ENCODE measurements at regions not wholly inside any gene's neighbourhood (a gene's known extent, or its start where the extent isn't known, plus 50 kb on each side); places are given as distances from the start of the nearest gene placed in this dataset.

DNA sequence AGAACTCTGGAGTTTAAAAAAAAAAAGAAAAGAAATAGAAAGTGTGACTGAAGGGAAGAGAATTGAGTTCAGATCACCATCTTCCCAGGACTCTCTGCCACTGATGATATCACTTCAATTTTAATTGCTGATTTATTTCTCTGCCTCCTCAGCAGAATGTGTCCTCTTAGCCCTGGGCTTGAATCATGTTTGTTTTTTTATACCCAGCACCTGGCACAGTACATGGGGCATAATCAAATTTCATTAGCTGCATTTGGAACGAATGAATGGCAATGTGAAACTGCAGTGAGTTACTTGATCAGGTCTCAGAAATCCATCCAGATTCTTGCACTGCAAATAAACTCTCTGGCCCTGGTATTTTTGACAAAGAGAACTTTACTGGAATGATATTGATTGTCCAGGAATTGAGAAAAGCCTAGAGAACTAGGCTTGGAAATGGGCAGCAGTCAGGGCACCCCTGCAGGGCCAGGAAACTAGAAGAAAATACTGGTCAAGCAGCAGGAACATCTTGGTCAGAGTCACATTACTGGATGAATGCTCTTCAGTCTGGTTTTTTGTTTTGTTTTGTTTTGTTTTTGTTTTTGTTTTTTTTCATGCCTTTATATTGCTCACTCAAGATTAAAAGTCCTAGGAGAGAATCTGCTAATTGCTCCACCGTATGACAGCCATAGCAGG, 103.8 kb upstream of the FAM78B start:
- ChIA-PET POLR2A (no interaction called here), CTCF (no interaction called here)
- DNase-seq = no peak
- Histone ChIP-seq H3K4me1 (ENCODE audit: control extremely low read depth in 1 of 4, control insufficient read depth in 4 of 4, insufficient read depth in 4 of 4, low read length in 3 of 4) (no peaks in the 10 kb centered on the region), H3K4me3 (ENCODE audit: control insufficient read depth in 1 of 7, extremely low read depth in 1 of 7, insufficient read depth in 4 of 7, low read depth in 2 of 7, low read length in 6 of 7) (no peak overlapping the region), H3K27me3 (replicated peaks in 2 of 5; ENCODE audit: control insufficient read depth in 4 of 5, insufficient read depth in 5 of 5, low read length in 4 of 5) (no peaks in the 10 kb centered on the region), H3K36me3 (ENCODE audit: control insufficient read depth in 4 of 4, insufficient read depth in 4 of 4, low read length in 3 of 4) (no peaks in the 10 kb centered on the region), H3K27ac (ENCODE audit: insufficient read depth in 1 of 2, low read depth in 1 of 2, low read length in 2 of 2, poor library complexity in 1 of 2, severe bottlenecking in 2 of 2) (no peak overlapping the region), H3K9me3 (ENCODE audit: control extremely low read depth in 1 of 5, control insufficient read depth in 4 of 5, insufficient read depth in 2 of 5, low read depth in 1 of 5, low read length in 4 of 5) (peaks cover 0 to under 1% (median 0%) of the 10 kb centered on the region in 5 experiments)
- WGBS (ENCODE audit: insufficient coverage) = 92% methylated on average over 2 of the region's 2 CpGs

DNA sequence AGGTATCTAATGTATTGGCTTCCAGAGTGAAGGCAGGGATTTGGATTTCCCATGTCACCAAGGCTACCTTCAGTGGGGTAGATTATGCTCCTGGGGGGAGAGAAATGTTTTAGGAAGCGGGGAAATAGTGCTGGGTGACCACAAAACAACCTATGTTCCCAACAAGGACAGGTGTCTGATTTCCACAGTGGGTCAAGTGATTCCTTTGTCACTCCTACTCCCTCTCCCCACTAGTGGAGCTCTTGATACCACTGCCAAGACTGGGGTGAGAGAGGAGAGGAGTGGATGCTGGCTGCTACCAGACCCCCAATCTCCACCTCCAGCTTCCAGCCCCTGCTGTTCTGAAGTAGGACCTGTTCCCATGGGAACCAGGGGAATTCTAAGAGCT, 104.3 kb upstream of the FAM78B start:
- CTCF ChIA-PET = no interaction called here
- POLR2A ChIA-PET = no interaction called here
- no peaks in the 10 kb centered on the region for H3K36me3 ChIP-seq (ENCODE audit: control insufficient read depth in 4 of 4, insufficient read depth in 4 of 4, low read length in 3 of 4)

DNA sequence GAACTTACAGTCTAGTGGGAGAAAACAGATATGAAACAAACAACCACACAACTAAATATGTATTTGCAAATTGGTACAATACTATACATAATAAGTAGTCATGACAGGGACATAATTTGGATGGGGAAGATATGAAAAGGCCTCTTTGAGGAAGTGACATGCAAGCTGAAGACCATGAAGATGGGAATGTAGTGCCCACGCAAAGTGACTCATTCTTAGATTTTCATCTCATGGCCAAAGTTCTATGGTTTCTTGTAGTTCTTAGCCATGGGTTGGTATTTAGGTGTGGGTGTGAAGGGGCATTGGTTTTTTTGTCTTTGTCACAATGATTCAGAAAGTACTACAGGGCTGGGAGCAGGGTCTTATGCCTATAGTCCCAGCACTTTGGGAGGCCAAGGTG, 105.4 kb upstream of the FAM78B start:
- H3K27me3 ChIP-seq (replicated peaks in 2 of 5; ENCODE audit: control insufficient read depth in 4 of 5, insufficient read depth in 5 of 5, low read length in 4 of 5) = no peaks in the 10 kb centered on the region
- ChIA-PET CTCF (no interaction called here), POLR2A (no interaction called here)
- H3K4me1 ChIP-seq (ENCODE audit: control extremely low read depth in 1 of 4, control insufficient read depth in 4 of 4, insufficient read depth in 4 of 4, low read length in 3 of 4) = no peaks in the 10 kb centered on the region
- no peak for DNase-seq
- no peak overlapping the region for H3K27ac ChIP-seq (ENCODE audit: insufficient read depth in 1 of 2, low read depth in 1 of 2, low read length in 2 of 2, poor library complexity in 1 of 2, severe bottlenecking in 2 of 2)
- H3K4me3 ChIP-seq (ENCODE audit: control insufficient read depth in 1 of 7, extremely low read depth in 1 of 7, insufficient read depth in 4 of 7, low read depth in 2 of 7, low read length in 6 of 7) = no peak overlapping the region
- WGBS (ENCODE audit: insufficient coverage) = 100% methylated on average over 1 of the region's 1 CpG
- H3K9me3 ChIP-seq (ENCODE audit: control extremely low read depth in 1 of 5, control insufficient read depth in 4 of 5, insufficient read depth in 2 of 5, low read depth in 1 of 5, low read length in 4 of 5) = peaks cover 0 to 7% (median 0%) of the 10 kb centered on the region in 5 experiments
- H3K36me3 ChIP-seq (ENCODE audit: control insufficient read depth in 4 of 4, insufficient read depth in 4 of 4, low read length in 3 of 4) = no peaks in the 10 kb centered on the region

More for the DNA sequence above, 104.3 kb upstream of the FAM78B start:
- Histone ChIP-seq H3K4me1 (ENCODE audit: control extremely low read depth in 1 of 4, control insufficient read depth in 4 of 4, insufficient read depth in 4 of 4, low read length in 3 of 4) (no peaks in the 10 kb centered on the region), H3K27ac (ENCODE audit: insufficient read depth in 1 of 2, low read depth in 1 of 2, low read length in 2 of 2, poor library complexity in 1 of 2, severe bottlenecking in 2 of 2) (no peak overlapping the region), H3K27me3 (replicated peaks in 2 of 5; ENCODE audit: control insufficient read depth in 4 of 5, insufficient read depth in 5 of 5, low read length in 4 of 5) (no peaks in the 10 kb centered on the region), H3K9me3 (ENCODE audit: control extremely low read depth in 1 of 5, control insufficient read depth in 4 of 5, insufficient read depth in 2 of 5, low read depth in 1 of 5, low read length in 4 of 5) (peaks cover 0 to 6% (median 0%) of the 10 kb centered on the region in 5 experiments), H3K4me3 (ENCODE audit: control insufficient read depth in 1 of 7, extremely low read depth in 1 of 7, insufficient read depth in 4 of 7, low read depth in 2 of 7, low read length in 6 of 7) (no peak overlapping the region)
- no peak for DNase-seq
- no CpG with 5 or more reads among the region's 1 CpG for WGBS (ENCODE audit: insufficient coverage)

- no peak for DNase-seq
- Histone ChIP-seq H3K9me3 (ENCODE audit: control extremely low read depth in 1 of 5, control insufficient read depth in 4 of 5, insufficient read depth in 2 of 5, low read depth in 1 of 5, low read length in 4 of 5) (peaks cover 0 to 10% (median 0%) of the 10 kb centered on the region in 5 experiments), H3K4me3 (ENCODE audit: control insufficient read depth in 1 of 7, extremely low read depth in 1 of 7, insufficient read depth in 4 of 7, low read depth in 2 of 7, low read length in 6 of 7) (no peak overlapping the region), H3K27ac (ENCODE audit: insufficient read depth in 1 of 2, low read depth in 1 of 2, low read length in 2 of 2, poor library complexity in 1 of 2, severe bottlenecking in 2 of 2) (no peak overlapping the region), H3K4me1 (ENCODE audit: control extremely low read depth in 1 of 4, control insufficient read depth in 4 of 4, insufficient read depth in 4 of 4, low read length in 3 of 4) (no peaks in the 10 kb centered on the region), H3K27me3 (replicated peaks in 2 of 5; ENCODE audit: control insufficient read depth in 4 of 5, insufficient read depth in 5 of 5, low read length in 4 of 5) (no peaks in the 10 kb centered on the region), H3K36me3 (ENCODE audit: control insufficient read depth in 4 of 4, insufficient read depth in 4 of 4, low read length in 3 of 4) (no peaks in the 10 kb centered on the region)
- ChIA-PET CTCF (no interaction called here), POLR2A (no interaction called here)
Observed at GRCh38 chr1:166272851-166273250, 106.0 kb upstream of the FAM78B start.

DNA sequence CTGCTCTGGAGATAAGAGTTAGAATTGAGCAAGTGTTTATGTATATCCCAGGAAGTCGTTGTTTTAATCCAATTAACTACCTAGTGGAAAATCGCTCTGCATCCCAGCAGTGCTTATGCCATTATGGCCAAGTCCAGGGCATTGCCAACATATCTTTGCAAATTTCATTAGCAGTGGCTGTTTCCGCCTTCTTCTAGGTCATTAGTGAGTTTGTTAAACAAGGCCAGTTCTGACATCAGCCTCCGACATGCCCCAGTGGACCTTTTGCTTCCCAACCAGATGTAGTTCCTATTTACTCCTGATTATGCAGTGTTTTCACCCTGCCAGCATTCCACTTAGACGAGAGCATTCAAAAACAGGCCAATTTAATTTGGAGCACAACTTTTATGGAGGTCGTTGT, 106.8 kb upstream of the FAM78B start:
- H3K27me3 ChIP-seq (replicated peaks in 2 of 5; ENCODE audit: control insufficient read depth in 4 of 5, insufficient read depth in 5 of 5, low read length in 4 of 5) = no peaks in the 10 kb centered on the region
- H3K4me3 ChIP-seq (ENCODE audit: control insufficient read depth in 1 of 7, extremely low read depth in 1 of 7, insufficient read depth in 4 of 7, low read depth in 2 of 7, low read length in 6 of 7) = no peak overlapping the region
- WGBS (ENCODE audit: insufficient coverage) = 83% methylated on average over 6 of the region's 6 CpGs
- DNase-seq = no peak
- peaks cover 0 to 10% (median 0%) of the 10 kb centered on the region in 5 experiments for H3K9me3 ChIP-seq (ENCODE audit: control extremely low read depth in 1 of 5, control insufficient read depth in 4 of 5, insufficient read depth in 2 of 5, low read depth in 1 of 5, low read length in 4 of 5)
- ChIA-PET CTCF (no interaction called here), POLR2A (no interaction called here)
- H3K36me3 ChIP-seq (ENCODE audit: control insufficient read depth in 4 of 4, insufficient read depth in 4 of 4, low read length in 3 of 4) = no peaks in the 10 kb centered on the region
- no peaks in the 10 kb centered on the region for H3K4me1 ChIP-seq (ENCODE audit: control extremely low read depth in 1 of 4, control insufficient read depth in 4 of 4, insufficient read depth in 4 of 4, low read length in 3 of 4)
- H3K27ac ChIP-seq (ENCODE audit: insufficient read depth in 1 of 2, low read depth in 1 of 2, low read length in 2 of 2, poor library complexity in 1 of 2, severe bottlenecking in 2 of 2) = no peak overlapping the region

DNA sequence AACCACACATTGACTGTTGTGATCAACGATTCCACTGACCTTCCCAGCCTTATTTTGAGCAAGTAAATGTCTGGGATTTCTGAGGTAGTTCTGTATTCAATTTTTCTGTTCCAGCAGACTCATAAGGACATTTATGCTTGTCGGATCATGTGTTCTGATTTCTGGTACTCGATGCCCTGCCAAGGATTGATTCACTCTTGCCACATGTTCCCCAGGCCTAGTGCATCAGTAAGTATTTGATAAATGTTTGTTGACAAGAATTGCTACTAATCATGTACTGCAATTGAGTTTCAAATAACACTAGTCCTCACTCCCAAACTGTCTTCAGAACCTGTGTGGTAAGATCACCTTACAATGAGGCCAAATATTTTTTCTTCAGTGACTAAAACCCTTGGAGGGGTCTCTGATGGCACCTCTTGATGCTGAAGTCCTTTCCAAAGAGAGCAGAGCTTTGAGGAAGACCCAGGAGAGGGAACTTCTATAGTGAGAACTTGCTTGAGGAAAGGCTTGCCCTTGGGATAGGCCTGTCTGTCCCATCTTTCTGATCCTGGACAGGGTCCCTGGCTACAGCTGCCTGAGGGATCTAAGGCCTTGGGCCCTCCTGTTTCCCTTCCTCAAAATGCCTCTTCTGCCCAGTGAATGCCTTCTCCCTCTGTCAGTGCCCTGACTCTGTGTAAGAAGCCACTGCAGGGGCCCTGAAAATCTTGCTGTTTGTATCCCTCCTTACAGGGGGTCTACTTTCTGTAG, 115.8 kb upstream of the FAM78B start:
- ChIA-PET POLR2A (no interaction called here), CTCF (no interaction called here)
- no peak overlapping the region for H3K27ac ChIP-seq (ENCODE audit: insufficient read depth in 1 of 2, low read depth in 1 of 2, low read length in 2 of 2, poor library complexity in 1 of 2, severe bottlenecking in 2 of 2)

DNA sequence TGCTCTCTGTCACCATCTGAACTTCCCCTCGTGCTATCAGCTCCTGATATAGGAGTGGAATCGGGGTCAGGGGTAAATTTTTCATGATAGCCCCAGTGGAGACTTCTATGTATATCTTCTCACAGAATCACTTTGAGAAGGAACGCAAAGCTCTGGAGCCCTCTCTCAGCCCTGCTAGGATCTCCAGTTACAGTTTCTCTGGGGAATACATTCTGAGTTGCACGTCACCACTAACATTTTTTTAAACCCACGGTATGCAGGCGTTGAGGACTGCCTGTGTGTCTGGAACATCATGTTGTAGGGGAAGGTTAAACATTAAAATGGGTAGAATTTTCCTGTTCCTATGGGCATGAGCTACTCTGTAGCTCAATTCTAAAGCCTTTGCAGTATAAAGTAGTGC, 116.4 kb upstream of the FAM78B start:
- no peaks in the 10 kb centered on the region for H3K9me3 ChIP-seq (ENCODE audit: control extremely low read depth in 1 of 5, control insufficient read depth in 4 of 5, insufficient read depth in 2 of 5, low read depth in 1 of 5, low read length in 4 of 5)
- no peak for DNase-seq
- H3K36me3 ChIP-seq (ENCODE audit: control insufficient read depth in 4 of 4, insufficient read depth in 4 of 4, low read length in 3 of 4) = no peaks in the 10 kb centered on the region
- ChIA-PET CTCF (no interaction called here), POLR2A (no interaction called here)
- no peak overlapping the region for H3K4me3 ChIP-seq (ENCODE audit: control insufficient read depth in 1 of 7, extremely low read depth in 1 of 7, insufficient read depth in 4 of 7, low read depth in 2 of 7, low read length in 6 of 7)
- no peaks in the 10 kb centered on the region for H3K4me1 ChIP-seq (ENCODE audit: control extremely low read depth in 1 of 4, control insufficient read depth in 4 of 4, insufficient read depth in 4 of 4, low read length in 3 of 4)
- 92% methylated on average over 4 of the region's 6 CpGs for WGBS (ENCODE audit: insufficient coverage)
- H3K27me3 ChIP-seq (replicated peaks in 2 of 5; ENCODE audit: control insufficient read depth in 4 of 5, insufficient read depth in 5 of 5, low read length in 4 of 5) = peaks cover 0 to 2% (median 0%) of the 10 kb centered on the region in 5 experiments
- H3K27ac ChIP-seq (ENCODE audit: insufficient read depth in 1 of 2, low read depth in 1 of 2, low read length in 2 of 2, poor library complexity in 1 of 2, severe bottlenecking in 2 of 2) = no peak overlapping the region

More for the DNA sequence above, 115.8 kb upstream of the FAM78B start:
- no peak for DNase-seq
- Histone ChIP-seq H3K36me3 (ENCODE audit: control insufficient read depth in 4 of 4, insufficient read depth in 4 of 4, low read length in 3 of 4) (no peaks in the 10 kb centered on the region), H3K27me3 (replicated peaks in 2 of 5; ENCODE audit: control insufficient read depth in 4 of 5, insufficient read depth in 5 of 5, low read length in 4 of 5) (peaks cover 0 to 2% (median 0%) of the 10 kb centered on the region in 5 experiments), H3K9me3 (ENCODE audit: control extremely low read depth in 1 of 5, control insufficient read depth in 4 of 5, insufficient read depth in 2 of 5, low read depth in 1 of 5, low read length in 4 of 5) (no peaks in the 10 kb centered on the region), H3K4me3 (ENCODE audit: control insufficient read depth in 1 of 7, extremely low read depth in 1 of 7, insufficient read depth in 4 of 7, low read depth in 2 of 7, low read length in 6 of 7) (no peak overlapping the region), H3K4me1 (ENCODE audit: control extremely low read depth in 1 of 4, control insufficient read depth in 4 of 4, insufficient read depth in 4 of 4, low read length in 3 of 4) (no peaks in the 10 kb centered on the region)
- WGBS (ENCODE audit: insufficient coverage) = 100% methylated on average over 3 of the region's 3 CpGs
